ENCODE measurements at regions not wholly inside any gene's neighbourhood (a gene's known extent, or its start where the extent isn't known, plus 50 kb on each side); places are given as distances from the start of the nearest gene placed in this dataset.

DNA sequence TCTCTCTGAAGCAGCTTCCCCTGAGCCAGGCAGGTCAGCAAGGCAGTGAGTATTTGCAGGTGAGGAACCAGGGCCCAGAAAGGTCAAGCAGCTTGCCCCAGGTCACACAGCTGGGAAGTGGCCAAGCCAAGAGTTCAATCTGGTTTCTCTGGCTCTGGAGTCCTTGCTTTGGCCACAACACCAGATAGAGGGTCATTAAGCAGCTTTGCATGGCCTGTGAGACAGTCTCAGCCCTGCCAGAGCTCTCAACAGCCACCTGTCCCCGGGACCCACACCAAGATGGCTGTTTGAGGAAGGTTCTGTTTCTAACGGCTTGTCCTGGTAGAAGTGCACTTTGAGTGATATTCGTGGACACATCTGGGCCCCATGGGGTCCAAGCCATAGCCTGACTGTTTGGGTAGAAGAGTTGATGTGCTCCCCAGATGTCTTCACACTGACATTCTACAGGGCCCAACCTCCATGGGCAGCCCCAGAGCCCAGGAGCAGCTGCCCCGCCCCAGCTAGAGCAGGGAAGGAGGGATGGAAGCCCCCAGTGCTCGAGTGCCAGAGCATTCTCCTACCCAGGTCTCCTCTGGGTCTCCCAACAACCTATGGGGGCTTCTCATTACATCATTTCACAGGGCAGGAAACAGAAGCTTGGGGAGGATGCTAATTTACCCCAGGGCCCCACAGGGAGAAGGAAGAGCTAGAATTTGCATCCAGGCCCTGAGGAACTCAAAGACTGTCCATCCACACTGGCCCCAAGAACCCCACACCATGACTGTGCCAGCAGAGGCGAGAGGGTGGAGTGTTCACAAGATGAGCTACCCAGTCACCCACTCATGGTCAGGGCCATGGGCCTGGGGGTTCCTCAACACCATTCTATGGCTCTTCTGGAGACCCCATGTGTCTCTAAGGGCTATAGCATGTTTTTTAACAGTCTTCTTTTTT, 107.3 kb upstream of the CDH5 start (continued):
- TF ChIP-seq, protein P1, sequence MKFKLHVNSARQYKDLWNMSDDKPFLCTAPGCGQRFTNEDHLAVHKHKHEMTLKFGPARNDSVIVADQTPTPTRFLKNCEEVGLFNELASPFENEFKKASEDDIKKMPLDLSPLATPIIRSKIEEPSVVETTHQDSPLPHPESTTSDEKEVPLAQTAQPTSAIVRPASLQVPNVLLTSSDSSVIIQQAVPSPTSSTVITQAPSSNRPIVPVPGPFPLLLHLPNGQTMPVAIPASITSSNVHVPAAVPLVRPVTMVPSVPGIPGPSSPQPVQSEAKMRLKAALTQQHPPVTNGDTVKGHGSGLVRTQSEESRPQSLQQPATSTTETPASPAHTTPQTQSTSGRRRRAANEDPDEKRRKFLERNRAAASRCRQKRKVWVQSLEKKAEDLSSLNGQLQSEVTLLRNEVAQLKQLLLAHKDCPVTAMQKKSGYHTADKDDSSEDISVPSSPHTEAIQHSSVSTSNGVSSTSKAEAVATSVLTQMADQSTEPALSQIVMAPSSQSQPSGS (IDR thresholded peaks at IDR 0.05; ENCODE audit: low read length) = no peak
- no peak for TF ChIP-seq FOSL1 (IDR thresholded peaks at IDR 0.05; ENCODE audit: insufficient read depth, low read depth, low read length)

Measured in H1 (cell line).